ENCODE measurements at regions not wholly inside any gene's neighbourhood (a gene's known extent, or its start where the extent isn't known, plus 50 kb on each side); places are given as distances from the start of the nearest gene placed in this dataset.

- H3K9me3 ChIP-seq (replicated peaks in 1 of 2; ENCODE audit: control insufficient read depth in 2 of 2, insufficient read depth in 1 of 2, low read depth in 1 of 2, low read length in 2 of 2): no peaks in the 10 kb centered on the region
- H3K23ac ChIP-seq (ENCODE audit: low read depth, low read length, poor library complexity): no peak overlapping the region
- no CpG with 5 or more reads among the region's 2 CpGs for WGBS, 2 donors (ENCODE audit: extremely low coverage in 2 of 2, insufficient read length in 2 of 2, insufficient replicate concordance in 1 of 2)
- no peak overlapping the region for H2AK5ac ChIP-seq (ENCODE audit: low read depth, low read length)
- H2AFZ ChIP-seq (ENCODE audit: low read length): no peak overlapping the region
- H3K27me3 ChIP-seq (ENCODE audit: control insufficient read depth in 3 of 3, insufficient read depth in 3 of 3, low read depth in 1 of 3, low read length in 3 of 3): no peaks in the 10 kb centered on the region
- H2BK12ac ChIP-seq (ENCODE audit: low read length): no peak overlapping the region
- H3K4me3 ChIP-seq (ENCODE audit: low read length in 2 of 2): no peak overlapping the region
- DNase-seq (ENCODE audit: low spot score): no peak
- H3K4me2 ChIP-seq (ENCODE audit: insufficient read depth, low read length, poor library complexity, severe bottlenecking): no peak overlapping the region
- no peak overlapping the region for H4K8ac ChIP-seq (ENCODE audit: low read depth, low read length)
- no peak overlapping the region for H2BK5ac ChIP-seq (ENCODE audit: low read length)
- no peak overlapping the region for H2BK15ac ChIP-seq (ENCODE audit: low read length)
- H3K9ac ChIP-seq (ENCODE audit: low read depth, low read length, poor library complexity): no peak overlapping the region
- no peak overlapping the region for H4K91ac ChIP-seq (ENCODE audit: low read depth, low read length, poor library complexity)
- no peaks in the 10 kb centered on the region for H3K79me1 ChIP-seq (ENCODE audit: low read depth, low read length)
- no peak overlapping the region for H3K27ac ChIP-seq (replicated peaks; ENCODE audit: low read length)
- H3K36me3 ChIP-seq (replicated peaks in 1 of 2; ENCODE audit: control insufficient read depth in 2 of 2, insufficient read depth in 2 of 2, low read length in 2 of 2): no peaks in the 10 kb centered on the region
- H3K14ac ChIP-seq (ENCODE audit: low read length): no peak overlapping the region
- no peak overlapping the region for H3K18ac ChIP-seq (ENCODE audit: low read length)
- no peak overlapping the region for H3K4ac ChIP-seq (ENCODE audit: low read length)
- peaks cover 0 to 2% of the 10 kb centered on the region in 2 donors for H3K4me1 ChIP-seq (ENCODE audit: control insufficient read depth in 2 of 2, insufficient read depth in 1 of 2, low read depth in 1 of 2, low read length in 2 of 2)
- no peak overlapping the region for H2BK120ac ChIP-seq (ENCODE audit: low read depth, low read length)
These were observed 198.2 kb upstream of the FGGY start for GRCh38 chr1:59098655-59099054.

DNA sequence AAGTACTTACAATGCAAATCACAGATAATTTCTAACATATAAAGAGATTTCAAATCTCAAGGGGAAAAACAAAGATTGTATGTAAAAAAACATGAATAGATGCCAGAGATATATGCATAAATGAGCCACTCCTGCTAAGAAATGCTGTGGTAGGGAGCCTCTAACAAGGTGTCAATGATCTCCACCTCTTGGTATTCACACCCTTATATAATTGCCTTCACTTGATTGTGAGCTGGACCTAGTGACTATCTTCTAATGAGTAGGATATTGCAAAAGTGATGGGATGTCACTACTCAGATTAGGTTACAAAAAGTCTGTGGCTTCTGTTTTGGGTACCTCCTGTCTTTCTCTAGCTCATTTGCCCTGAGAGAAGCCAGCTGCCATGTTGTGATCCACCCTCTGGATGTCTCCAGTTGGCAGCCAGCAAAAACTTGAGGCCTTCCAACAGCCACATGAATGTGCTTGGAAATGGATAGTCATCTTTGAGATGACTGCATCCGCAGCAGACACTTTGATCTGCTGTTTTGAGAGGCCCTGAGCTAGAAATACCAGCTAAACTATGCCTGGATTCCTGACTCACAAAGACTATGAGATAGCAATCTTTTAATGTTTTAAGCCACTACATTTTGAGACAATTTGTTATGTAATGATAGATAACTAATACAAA is 196.1 kb upstream of the FGGY start:
- no peak overlapping the region for H3K23ac ChIP-seq (ENCODE audit: low read depth, low read length, poor library complexity)
- no peak overlapping the region for H4K91ac ChIP-seq (ENCODE audit: low read depth, low read length, poor library complexity)
- no peaks in the 10 kb centered on the region for H3K27me3 ChIP-seq (ENCODE audit: control insufficient read depth in 3 of 3, insufficient read depth in 3 of 3, low read depth in 1 of 3, low read length in 3 of 3)
- H3K27ac ChIP-seq (replicated peaks; ENCODE audit: low read length): no peak overlapping the region
- no peak overlapping the region for H2AFZ ChIP-seq (ENCODE audit: low read length)
- H3K36me3 ChIP-seq (replicated peaks in 1 of 2; ENCODE audit: control insufficient read depth in 2 of 2, insufficient read depth in 2 of 2, low read length in 2 of 2): no peaks in the 10 kb centered on the region
- no peak overlapping the region for H2BK5ac ChIP-seq (ENCODE audit: low read length)
- no peak overlapping the region for H3K4me3 ChIP-seq (ENCODE audit: low read length in 2 of 2)
- no peak overlapping the region for H3K9ac ChIP-seq (ENCODE audit: low read depth, low read length, poor library complexity)
- no peak overlapping the region for H3K4me2 ChIP-seq (ENCODE audit: insufficient read depth, low read length, poor library complexity, severe bottlenecking)
- H2BK12ac ChIP-seq (ENCODE audit: low read length): no peak overlapping the region
- H3K9me3 ChIP-seq (replicated peaks in 1 of 2; ENCODE audit: control insufficient read depth in 2 of 2, insufficient read depth in 1 of 2, low read depth in 1 of 2, low read length in 2 of 2): no peaks in the 10 kb centered on the region
- H3K4ac ChIP-seq (ENCODE audit: low read length): no peak overlapping the region
- DNase-seq (ENCODE audit: low spot score): no peak
- H3K14ac ChIP-seq (ENCODE audit: low read length): no peak overlapping the region
- no peaks in the 10 kb centered on the region for H3K79me1 ChIP-seq (ENCODE audit: low read depth, low read length)
- H2BK15ac ChIP-seq (ENCODE audit: low read length): no peak overlapping the region
- H4K8ac ChIP-seq (ENCODE audit: low read depth, low read length): no peak overlapping the region
- H2BK120ac ChIP-seq (ENCODE audit: low read depth, low read length): no peak overlapping the region
- H3K4me1 ChIP-seq (ENCODE audit: control insufficient read depth in 2 of 2, insufficient read depth in 1 of 2, low read depth in 1 of 2, low read length in 2 of 2): peaks cover 0 to 3% of the 10 kb centered on the region in 2 donors
- no CpG with 5 or more reads among the region's 1 CpG for WGBS, 2 donors (ENCODE audit: extremely low coverage in 2 of 2, insufficient read length in 2 of 2, insufficient replicate concordance in 1 of 2)
- H2AK5ac ChIP-seq (ENCODE audit: low read depth, low read length): no peak overlapping the region
- H3K18ac ChIP-seq (ENCODE audit: low read length): no peak overlapping the region

DNA sequence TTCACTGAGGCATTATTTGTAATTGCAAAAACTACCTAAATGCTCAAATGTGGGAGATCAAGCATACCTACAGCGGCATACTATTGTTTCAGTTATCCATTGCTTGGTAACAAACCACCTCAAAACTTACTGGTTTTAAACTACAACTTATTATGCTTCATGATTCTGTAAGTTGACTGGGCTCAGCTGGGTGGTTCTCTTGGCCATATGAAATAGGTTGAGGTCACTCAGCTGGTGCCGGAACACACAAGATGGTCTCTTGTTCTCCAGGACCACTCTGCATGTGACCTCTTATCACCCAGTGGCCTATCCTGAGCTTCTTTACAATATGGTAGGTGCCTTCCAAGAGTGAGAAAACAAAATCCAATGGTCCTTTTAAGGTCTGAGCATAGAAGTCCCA is 195.4 kb upstream of the FGGY start:
- H2BK15ac ChIP-seq (ENCODE audit: low read length): no peak overlapping the region
- H2AK5ac ChIP-seq (ENCODE audit: low read depth, low read length): no peak overlapping the region
- H4K8ac ChIP-seq (ENCODE audit: low read depth, low read length): no peak overlapping the region
- H3K27ac ChIP-seq (replicated peaks; ENCODE audit: low read length): no peak overlapping the region
- no peak overlapping the region for H3K4me3 ChIP-seq (ENCODE audit: low read length in 2 of 2)
- no peak overlapping the region for H2BK5ac ChIP-seq (ENCODE audit: low read length)
- H3K79me1 ChIP-seq (ENCODE audit: low read depth, low read length): no peaks in the 10 kb centered on the region
- no peaks in the 10 kb centered on the region for H3K27me3 ChIP-seq (ENCODE audit: control insufficient read depth in 3 of 3, insufficient read depth in 3 of 3, low read depth in 1 of 3, low read length in 3 of 3)
- no CpG with 5 or more reads among the region's 2 CpGs for WGBS, 2 donors (ENCODE audit: extremely low coverage in 2 of 2, insufficient read length in 2 of 2, insufficient replicate concordance in 1 of 2)
- no peak overlapping the region for H3K23ac ChIP-seq (ENCODE audit: low read depth, low read length, poor library complexity)
- H3K18ac ChIP-seq (ENCODE audit: low read length): no peak overlapping the region
- H3K36me3 ChIP-seq (replicated peaks in 1 of 2; ENCODE audit: control insufficient read depth in 2 of 2, insufficient read depth in 2 of 2, low read length in 2 of 2): no peaks in the 10 kb centered on the region
- H2AFZ ChIP-seq (ENCODE audit: low read length): no peak overlapping the region
- H3K9me3 ChIP-seq (replicated peaks in 1 of 2; ENCODE audit: control insufficient read depth in 2 of 2, insufficient read depth in 1 of 2, low read depth in 1 of 2, low read length in 2 of 2): no peaks in the 10 kb centered on the region
- no peak overlapping the region for H3K4me2 ChIP-seq (ENCODE audit: insufficient read depth, low read length, poor library complexity, severe bottlenecking)
- H3K14ac ChIP-seq (ENCODE audit: low read length): no peak overlapping the region
- H3K4ac ChIP-seq (ENCODE audit: low read length): no peak overlapping the region
- no peak overlapping the region for H4K91ac ChIP-seq (ENCODE audit: low read depth, low read length, poor library complexity)
- H3K9ac ChIP-seq (ENCODE audit: low read depth, low read length, poor library complexity): no peak overlapping the region
- peaks cover 0 to 7% of the 10 kb centered on the region in 2 donors for H3K4me1 ChIP-seq (ENCODE audit: control insufficient read depth in 2 of 2, insufficient read depth in 1 of 2, low read depth in 1 of 2, low read length in 2 of 2)
- no peak overlapping the region for H2BK120ac ChIP-seq (ENCODE audit: low read depth, low read length)
- DNase-seq (ENCODE audit: low spot score): no peak
- no peak overlapping the region for H2BK12ac ChIP-seq (ENCODE audit: low read length)

DNA sequence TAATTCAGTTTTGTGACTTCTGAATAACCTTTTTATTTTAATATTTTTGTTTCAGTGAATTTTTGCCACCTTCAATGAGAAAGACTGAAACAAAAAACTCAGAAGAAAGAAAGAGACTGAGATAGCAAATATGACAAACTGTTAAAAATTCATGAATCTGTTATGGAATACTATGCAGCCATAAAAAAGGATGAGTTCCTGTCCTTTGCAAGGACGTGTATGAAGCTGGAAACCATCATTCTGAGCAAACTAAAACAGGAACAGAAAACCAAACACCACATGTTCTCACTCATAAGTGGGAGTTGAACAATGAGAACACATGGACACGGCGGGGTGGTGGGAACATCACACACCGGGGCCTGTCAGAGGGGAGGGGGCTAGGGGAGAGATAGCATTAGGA is 193.4 kb upstream of the FGGY start:
- Histone ChIP-seq H2BK12ac (ENCODE audit: low read length) (no peak overlapping the region), H3K4me2 (ENCODE audit: insufficient read depth, low read length, poor library complexity, severe bottlenecking) (no peak overlapping the region), H3K27me3 (ENCODE audit: control insufficient read depth in 3 of 3, insufficient read depth in 3 of 3, low read depth in 1 of 3, low read length in 3 of 3) (no peaks in the 10 kb centered on the region)

More for the DNA sequence above, 193.4 kb upstream of the FGGY start:
- Histone ChIP-seq H4K8ac (ENCODE audit: low read depth, low read length) (no peak overlapping the region), H3K23ac (ENCODE audit: low read depth, low read length, poor library complexity) (no peak overlapping the region), H3K18ac (ENCODE audit: low read length) (no peak overlapping the region), H3K9me3 (replicated peaks in 1 of 2; ENCODE audit: control insufficient read depth in 2 of 2, insufficient read depth in 1 of 2, low read depth in 1 of 2, low read length in 2 of 2) (no peaks in the 10 kb centered on the region), H3K4me1 (ENCODE audit: control insufficient read depth in 2 of 2, insufficient read depth in 1 of 2, low read depth in 1 of 2, low read length in 2 of 2) (peaks cover 2 to 5% of the 10 kb centered on the region in 2 donors), H2BK15ac (ENCODE audit: low read length) (no peak overlapping the region), H2BK120ac (ENCODE audit: low read depth, low read length) (no peak overlapping the region), H3K79me1 (ENCODE audit: low read depth, low read length) (no peaks in the 10 kb centered on the region), H2BK5ac (ENCODE audit: low read length) (no peak overlapping the region), H3K4me3 (ENCODE audit: low read length in 2 of 2) (no peak overlapping the region), H2AFZ (ENCODE audit: low read length) (no peak overlapping the region), H4K91ac (ENCODE audit: low read depth, low read length, poor library complexity) (no peak overlapping the region), H3K27ac (replicated peaks; ENCODE audit: low read length) (no peak overlapping the region), H3K9ac (ENCODE audit: low read depth, low read length, poor library complexity) (no peak overlapping the region), H3K36me3 (replicated peaks in 1 of 2; ENCODE audit: control insufficient read depth in 2 of 2, insufficient read depth in 2 of 2, low read length in 2 of 2) (no peaks in the 10 kb centered on the region), H3K14ac (ENCODE audit: low read length) (no peak overlapping the region), H2AK5ac (ENCODE audit: low read depth, low read length) (no peak overlapping the region), H3K4ac (ENCODE audit: low read length) (no peak overlapping the region)
- no peak for DNase-seq (ENCODE audit: low spot score)
- no CpG with 5 or more reads among the region's 4 CpGs for WGBS, 2 donors (ENCODE audit: extremely low coverage in 2 of 2, insufficient read length in 2 of 2, insufficient replicate concordance in 1 of 2)
